HG02678 (cell line): ENCODE measurements at regions not wholly inside any gene's neighbourhood (a gene's known extent, or its start where the extent isn't known, plus 50 kb on each side); places are given as distances from the start of the nearest gene placed in this dataset.

ENCODE experiments used
- ATAC-seq: cut with Tn5 transposase; IDR thresholded peaks from one replicate; pipeline ENCODE4 v1.9.1; 2021; ENCODE audit warnings: mild to moderate bottlenecking, moderate library complexity; ENCODE audit not compliant: unreplicated experiment

- no peak for ATAC-seq
Observed at GRCh38 chr4:96166806-96167205, 326.9 kb downstream of the PDHA2 start.

- ATAC-seq = no peak
Observed at GRCh38 chr4:96170198-96170597, 330.3 kb downstream of the PDHA2 start.

- no peak for ATAC-seq
Observed at GRCh38 chr4:96173756-96174155, 333.9 kb downstream of the PDHA2 start.

GRCh38 chr4:96175871-96176270 lies 336.0 kb downstream of the PDHA2 start:
- no peak for ATAC-seq

- ATAC-seq = no peak
Observed at GRCh38 chr4:96183611-96184010, 343.7 kb downstream of the PDHA2 start.

- ATAC-seq = no peak
Observed at GRCh38 chr4:96186593-96186992, 346.7 kb downstream of the PDHA2 start.

- ATAC-seq = no peak
Observed at GRCh38 chr4:96189761-96190160, 349.9 kb downstream of the PDHA2 start.

- no peak for ATAC-seq
Observed at GRCh38 chr4:96193061-96193460, 353.2 kb downstream of the PDHA2 start.

GRCh38 chr4:96194993-96195392 lies 355.1 kb downstream of the PDHA2 start:
- no peak for ATAC-seq

- no peak for ATAC-seq
Observed at GRCh38 chr4:96205143-96205936, 365.4 kb downstream of the PDHA2 start.

- ATAC-seq = no peak
Observed at GRCh38 chr4:96227515-96227914, 387.6 kb downstream of the PDHA2 start.

GRCh38 chr4:96228463-96228862 lies 388.6 kb downstream of the PDHA2 start:
- ATAC-seq = no peak

- no peak for ATAC-seq
Observed at GRCh38 chr4:96240041-96240440, 400.1 kb downstream of the PDHA2 start.

GRCh38 chr4:96241819-96242218 lies 401.9 kb downstream of the PDHA2 start:
- no peak for ATAC-seq

GRCh38 chr4:96247096-96247495 lies 407.2 kb downstream of the PDHA2 start:
- ATAC-seq = no peak

- ATAC-seq = no peak
Observed at GRCh38 chr4:96248225-96248624, 408.3 kb downstream of the PDHA2 start.

- ATAC-seq = no peak
Observed at GRCh38 chr4:96260064-96260682, 420.3 kb downstream of the PDHA2 start.

- no peak for ATAC-seq
Observed at GRCh38 chr4:96262057-96262456, 422.2 kb downstream of the PDHA2 start.

- ATAC-seq = no peak
Observed at GRCh38 chr4:96263291-96263690, 423.4 kb downstream of the PDHA2 start.

GRCh38 chr4:96264941-96265463 lies 425.1 kb downstream of the PDHA2 start:
- no peak for ATAC-seq

GRCh38 chr4:96293806-96294205 lies 453.9 kb downstream of the PDHA2 start:
- no peak for ATAC-seq

GRCh38 chr4:96295143-96295741 lies 455.3 kb downstream of the PDHA2 start:
- ATAC-seq = no peak
